Stimulated activated naive CD8-positive, alpha-beta T cell treated with anti-CD3 and anti-CD28 coated beads, Interleukin-15, Interleukin-2, amounts not matched to agents 100 U/mL and 50 U/mL, for 24 hours (primary cell): ENCODE measurements at regions not wholly inside any gene's neighbourhood (a gene's known extent, or its start where the extent isn't known, plus 50 kb on each side); places are given as distances from the start of the nearest gene placed in this dataset.

Experiments
- ATAC-seq: fragments of 150-1000 bp; cut with Tn5 transposase; one replicate; pipeline ENCODE4 v1.10.0; 2021
- DNase-seq: peaks from one replicate; pipeline ENCODE4 v3.0.0; 2021

- ATAC-seq (no peak), DNase-seq (no peak)
These were observed 253.4 kb upstream of the SLC24A2 start for GRCh38 chr9:20042128-20042711.

GRCh38 chr9:20041697-20042081 lies 252.9 kb upstream of the SLC24A2 start:
- DNase-seq (no peak), ATAC-seq (no peak)

- DNase-seq = no peak
- ATAC-seq = no peak
These were observed 252.3 kb upstream of the SLC24A2 start for GRCh38 chr9:20040991-20041696.

GRCh38 chr9:20037699-20038098 lies 248.9 kb upstream of the SLC24A2 start:
- DNase-seq (no peak), ATAC-seq (no peak)

GRCh38 chr9:20033511-20033910 lies 244.7 kb upstream of the SLC24A2 start:
- no peak for ATAC-seq
- DNase-seq = no peak

- DNase-seq (no peak), ATAC-seq (no peak)
These were observed 243.7 kb upstream of the SLC24A2 start for GRCh38 chr9:20032413-20033006.

GRCh38 chr9:20031836-20032235 lies 243.0 kb upstream of the SLC24A2 start:
- DNase-seq (no peak), ATAC-seq (no peak)

GRCh38 chr9:20030671-20031070 lies 241.8 kb upstream of the SLC24A2 start:
- ATAC-seq (no peak), DNase-seq (no peak)

GRCh38 chr9:20030221-20030620 lies 241.4 kb upstream of the SLC24A2 start:
- ATAC-seq (no peak), DNase-seq (no peak)

- no peak for DNase-seq
These were observed 240.0 kb upstream of the SLC24A2 start for GRCh38 chr9:20028849-20029231.

GRCh38 chr9:20028192-20028848 lies 239.5 kb upstream of the SLC24A2 start:
- DNase-seq = no peak
- no peak for ATAC-seq

More at GRCh38 chr9:20028849-20029231, 240.0 kb upstream of the SLC24A2 start:
- ATAC-seq = no peak

- ATAC-seq (no peak), DNase-seq (no peak)
These were observed 235.2 kb upstream of the SLC24A2 start for GRCh38 chr9:20023961-20024571.

GRCh38 chr9:20023210-20023905 lies 234.5 kb upstream of the SLC24A2 start:
- ATAC-seq (no peak), DNase-seq (no peak)

GRCh38 chr9:20022410-20022809 lies 233.6 kb upstream of the SLC24A2 start:
- no peak for ATAC-seq

GRCh38 chr9:20016611-20017010 lies 227.8 kb upstream of the SLC24A2 start:
- ATAC-seq (no peak), DNase-seq (no peak)

More at GRCh38 chr9:20022410-20022809, 233.6 kb upstream of the SLC24A2 start:
- DNase-seq = no peak

GRCh38 chr9:20015427-20015931 lies 226.6 kb upstream of the SLC24A2 start:
- ATAC-seq = no peak

GRCh38 chr9:20014168-20014567 lies 225.3 kb upstream of the SLC24A2 start:
- ATAC-seq (no peak), DNase-seq (no peak)

More at GRCh38 chr9:20015427-20015931, 226.6 kb upstream of the SLC24A2 start:
- DNase-seq = no peak

GRCh38 chr9:20012232-20012631 lies 223.4 kb upstream of the SLC24A2 start:
- ATAC-seq (no peak), DNase-seq (no peak)

GRCh38 chr9:20009606-20010005 lies 220.8 kb upstream of the SLC24A2 start:
- DNase-seq (no peak), ATAC-seq (no peak)

- ATAC-seq (no peak), DNase-seq (no peak)
These were observed 213.2 kb upstream of the SLC24A2 start for GRCh38 chr9:20002011-20002410.

GRCh38 chr9:20001058-20001457 lies 212.2 kb upstream of the SLC24A2 start:
- DNase-seq = no peak
- no peak for ATAC-seq
